H4 (cell line): ENCODE measurements at regions not wholly inside any gene's neighbourhood (a gene's known extent, or its start where the extent isn't known, plus 50 kb on each side); places are given as distances from the start of the nearest gene placed in this dataset.

Experiments
- DNase-seq: peaks from one replicate; pipeline ENCODE4 v3.0.0-alpha.2; 2015; ENCODE audit warnings: low spot score

DNA sequence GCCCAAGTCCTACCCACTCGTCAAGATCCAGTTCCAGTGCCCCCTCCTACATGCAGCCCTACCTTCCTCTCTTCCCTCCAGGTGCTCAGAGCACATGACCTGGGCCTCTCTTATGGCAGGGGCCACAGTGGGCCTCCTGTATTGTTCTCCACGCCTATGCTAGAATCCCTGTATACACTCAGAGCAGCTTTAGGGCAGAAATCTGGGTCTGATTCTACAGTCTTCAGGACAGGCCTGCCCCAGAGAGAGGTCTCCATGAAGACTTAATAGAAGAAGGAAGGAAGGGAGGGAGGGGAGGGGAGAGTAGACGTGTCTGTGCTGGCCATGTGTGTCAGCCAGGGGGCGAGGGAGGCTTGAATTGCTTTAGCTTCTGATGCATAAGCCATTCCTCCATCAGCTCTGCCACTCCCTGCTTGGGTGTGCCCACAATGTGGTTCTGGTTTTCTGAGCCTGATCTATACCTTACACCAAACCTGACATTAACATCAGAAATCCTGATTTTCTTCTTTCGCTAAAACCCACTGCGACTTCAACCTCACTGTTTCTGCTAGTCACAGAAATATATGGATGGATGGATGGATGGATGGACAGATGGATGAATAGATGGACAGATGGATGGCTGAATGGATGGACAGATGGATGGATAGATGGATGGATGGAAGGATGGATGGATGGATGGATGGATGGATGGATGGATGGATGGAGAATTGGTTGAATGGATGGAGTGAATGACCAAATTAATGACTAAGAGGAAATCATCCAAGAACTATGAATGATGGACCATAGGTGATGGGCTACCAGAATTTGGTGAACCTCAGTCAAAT lies 56.6 kb upstream of the PRDM11 start:
- peak; percentile 42 for DNase-seq

DNA sequence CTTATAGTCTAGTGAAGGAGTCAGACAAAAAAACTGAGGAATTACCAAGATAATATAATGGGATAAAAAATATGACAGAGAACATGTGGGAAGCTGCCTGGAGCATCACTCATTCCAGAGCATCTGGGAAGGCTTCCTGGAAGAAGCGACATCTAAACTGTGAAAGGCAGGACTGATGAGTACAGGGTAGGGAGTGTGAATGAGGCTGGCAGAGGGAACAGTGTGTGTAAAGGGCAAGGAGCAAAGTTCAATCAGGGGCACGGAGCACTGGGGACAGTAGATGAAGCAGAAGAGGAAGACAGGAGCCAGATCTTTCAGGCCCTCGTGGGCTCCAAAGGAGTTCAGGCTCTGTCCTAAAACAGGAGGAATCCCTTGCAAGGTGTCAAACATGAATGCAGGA lies 55.8 kb upstream of the PRDM11 start:
- no peak for DNase-seq

DNA sequence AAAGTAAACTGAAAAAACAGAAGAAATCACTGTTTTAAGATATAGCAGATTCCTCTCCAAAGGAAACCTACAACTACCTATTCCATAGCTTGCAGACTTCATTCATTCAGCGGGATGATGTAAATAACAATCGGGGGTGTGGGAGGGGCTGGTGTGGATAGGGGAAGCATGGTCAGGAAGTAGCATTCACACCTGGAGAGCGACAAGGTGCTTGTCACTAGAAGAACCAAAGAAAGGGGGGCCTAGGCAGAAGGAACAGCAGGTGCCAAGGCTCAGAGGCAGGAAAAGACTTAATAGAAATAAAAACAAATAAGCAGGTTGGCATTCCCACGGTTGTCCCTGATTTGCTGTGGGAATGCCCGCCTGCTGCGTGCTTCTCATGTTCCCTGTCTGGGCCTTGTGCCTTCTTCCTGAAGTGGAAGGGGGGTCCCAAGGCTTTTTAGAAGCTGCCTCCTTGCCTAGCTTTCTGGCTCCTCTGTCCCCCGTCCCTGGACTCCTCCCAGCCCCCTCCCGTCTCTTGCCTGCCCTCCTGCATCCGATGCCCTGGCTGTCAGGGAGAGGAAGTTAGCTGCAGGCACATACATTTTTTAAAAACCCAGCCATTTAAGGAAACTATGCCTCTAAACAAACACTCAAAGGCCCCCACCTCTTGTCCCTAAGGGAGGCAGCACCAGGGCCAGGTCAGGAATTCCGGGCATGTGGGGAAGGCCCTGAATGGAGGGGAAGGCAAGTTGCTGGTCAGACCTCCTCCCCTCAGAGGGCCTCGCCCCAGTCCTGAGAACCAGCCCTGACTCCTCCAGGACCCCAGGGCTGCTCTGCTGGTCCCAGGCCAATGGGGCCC lies 54.7 kb upstream of the PRDM11 start:
- DNase-seq, result no peak

DNA sequence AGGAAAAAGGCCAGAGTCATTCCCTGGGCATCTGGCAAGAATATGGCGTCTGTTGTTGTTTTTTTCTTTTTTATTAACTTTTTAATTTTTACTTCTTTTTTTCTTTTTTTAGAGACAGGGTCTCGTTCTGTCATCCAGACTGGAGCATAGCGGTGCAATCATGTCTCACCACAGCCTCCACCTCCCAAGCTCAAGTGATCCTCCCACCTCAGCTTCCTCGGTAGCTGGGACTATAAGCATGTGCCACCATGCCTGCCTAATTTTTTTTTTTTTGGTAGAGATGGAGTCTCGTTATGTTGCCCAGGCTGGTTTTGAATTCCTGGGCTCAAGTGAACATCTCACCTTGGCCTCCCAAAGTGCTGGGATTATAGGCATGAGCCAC lies 54.0 kb upstream of the PRDM11 start:
- DNase-seq, result no peak

DNA sequence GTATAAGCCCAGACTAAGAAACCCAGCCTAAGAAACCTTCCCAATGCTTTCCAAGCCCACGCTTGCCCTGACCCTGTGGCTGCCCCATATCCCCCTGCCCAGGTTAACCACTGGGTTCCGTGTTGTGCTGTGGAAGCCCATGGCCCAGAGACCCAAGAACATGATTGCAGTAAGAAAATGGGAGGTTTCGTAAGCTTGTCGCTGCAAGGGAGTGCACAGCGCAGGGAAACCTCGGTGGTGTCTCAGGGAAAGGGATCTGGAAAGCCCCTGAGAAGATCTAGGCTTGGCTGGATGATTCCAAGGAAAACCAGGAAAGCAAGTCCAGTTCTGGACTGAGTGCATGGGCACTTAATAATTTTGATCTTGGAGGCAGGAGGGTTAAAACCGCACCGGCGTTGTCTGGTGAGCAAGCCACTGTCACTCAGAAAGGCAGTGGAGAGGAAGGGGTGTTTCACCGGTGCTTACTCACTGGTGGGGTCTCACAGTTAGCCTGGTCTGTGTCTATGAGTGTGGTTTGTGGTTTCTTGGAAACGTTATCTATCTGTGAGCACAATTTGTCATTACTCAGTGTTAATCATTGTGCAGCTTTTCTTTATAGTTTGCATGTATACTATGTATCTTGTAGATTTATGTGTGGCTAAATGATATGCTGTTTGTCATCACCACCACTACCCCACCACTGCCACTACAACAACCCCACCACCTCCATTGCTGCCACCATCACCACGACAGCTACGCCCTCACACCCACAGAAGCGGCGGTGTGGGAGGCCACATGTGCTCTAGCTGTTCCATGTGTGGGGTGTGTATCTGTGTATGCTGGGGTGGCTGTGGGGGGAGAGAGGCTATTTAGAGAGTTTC lies 53.3 kb upstream of the PRDM11 start:
- DNase-seq, result no peak

DNA sequence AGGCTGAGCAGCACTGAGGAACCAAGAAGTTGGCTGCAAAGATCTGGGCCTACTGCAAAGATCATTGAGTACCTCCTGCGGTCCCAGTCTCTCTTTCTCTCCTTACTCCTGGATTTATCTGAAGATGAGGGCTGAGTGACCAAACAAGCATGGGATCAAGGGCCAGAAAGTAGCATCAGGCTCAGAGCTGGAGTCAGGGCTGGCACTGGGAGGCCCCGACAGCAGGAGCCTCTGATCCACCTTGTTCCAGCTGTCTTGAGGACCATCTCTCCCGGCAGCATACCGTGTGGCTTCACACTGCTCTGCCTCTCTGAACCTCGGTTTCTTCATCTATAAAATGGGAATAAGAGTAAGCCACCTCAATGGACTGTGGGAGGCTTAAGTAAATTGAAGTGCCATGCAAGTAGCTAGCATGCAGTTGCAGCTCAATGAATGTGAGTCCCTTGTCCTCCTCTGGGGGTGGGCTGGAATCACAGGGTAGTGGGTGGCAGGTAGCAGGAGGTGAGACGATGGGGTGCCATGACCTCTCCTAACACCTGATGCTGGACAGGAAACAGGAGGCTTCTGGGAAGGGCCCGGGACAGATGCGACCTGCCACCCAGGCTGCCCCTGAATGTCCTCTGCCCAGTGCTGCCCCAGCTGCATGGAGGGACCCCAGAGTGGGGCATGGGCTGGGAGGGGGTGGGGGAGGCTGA lies 52.5 kb upstream of the PRDM11 start:
- no peak for DNase-seq

DNA sequence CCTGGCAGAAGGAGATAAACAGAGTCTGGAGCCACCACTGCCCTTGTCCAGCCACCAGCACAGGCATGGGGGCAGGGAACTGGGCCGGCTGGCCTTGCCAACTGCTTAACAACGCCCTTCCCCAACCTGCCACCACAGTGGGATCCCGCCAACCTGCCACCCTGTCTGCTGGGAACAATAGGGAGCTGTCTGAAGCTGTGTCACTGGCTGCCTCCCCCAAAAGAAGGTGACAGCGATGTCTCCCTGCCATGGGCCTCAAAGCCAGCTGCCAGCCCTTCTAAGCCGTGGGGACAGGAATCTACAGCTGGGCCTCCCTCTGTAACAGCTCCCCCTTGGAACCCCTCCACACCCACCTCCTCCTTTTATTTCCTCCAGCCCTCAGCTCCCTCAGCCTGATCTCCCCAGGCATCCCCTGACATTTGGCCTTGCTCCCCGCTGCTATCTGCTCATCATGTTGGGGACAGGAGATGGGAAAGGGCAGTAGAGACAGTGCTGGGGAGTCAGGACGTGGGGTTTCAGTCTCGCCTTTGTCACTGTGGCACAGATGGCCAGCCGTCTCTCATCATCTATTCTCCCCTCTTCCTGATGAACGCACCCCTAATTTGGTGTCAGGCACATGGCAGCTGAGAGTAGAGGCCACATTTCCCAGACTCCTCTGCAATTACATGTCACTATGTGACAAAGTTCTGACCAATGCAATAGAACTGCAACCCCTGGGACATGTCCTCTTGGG lies 51.3 kb upstream of the PRDM11 start:
- no peak for DNase-seq

DNA sequence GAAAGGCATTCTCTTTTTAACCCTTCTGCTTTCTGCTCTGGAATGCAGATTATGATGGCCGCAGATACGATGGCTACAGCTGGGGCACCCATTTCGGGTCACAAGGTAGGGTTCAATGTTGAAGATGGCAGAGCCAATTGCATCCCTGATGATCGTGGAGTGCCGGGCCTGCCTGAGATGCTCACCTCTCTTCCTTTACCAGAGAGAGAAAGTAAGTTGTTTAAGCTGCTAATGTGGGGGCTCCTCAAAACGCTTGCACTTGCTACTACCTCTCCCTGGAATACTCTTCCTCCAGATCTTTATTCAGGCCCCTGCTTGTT lies 50.8 kb upstream of the PRDM11 start:
- no peak for DNase-seq

DNA sequence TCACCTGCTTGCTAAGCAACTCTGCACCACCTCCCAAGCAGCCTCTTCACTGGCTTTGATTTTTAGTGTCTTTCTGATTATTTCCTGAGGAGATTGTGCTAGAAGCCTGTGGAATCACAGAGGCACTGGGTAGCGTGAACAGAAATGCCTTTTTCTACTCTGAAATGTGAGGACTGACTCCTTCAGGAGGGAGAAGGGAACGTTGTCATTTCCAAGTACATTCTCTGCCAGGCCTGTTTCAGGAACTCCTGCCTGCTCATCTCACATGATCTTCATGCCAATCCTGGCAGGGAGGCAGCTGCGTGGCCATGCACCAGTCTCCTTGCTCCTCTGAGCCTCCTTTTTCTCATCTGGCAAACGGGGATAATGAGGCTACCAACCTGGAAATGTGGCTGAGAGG lies 49.8 kb upstream of the PRDM11 start:
- no peak for DNase-seq
